ENCODE measurements at regions not wholly inside any gene's neighbourhood (a gene's known extent, or its start where the extent isn't known, plus 50 kb on each side); places are given as distances from the start of the nearest gene placed in this dataset.

DNA sequence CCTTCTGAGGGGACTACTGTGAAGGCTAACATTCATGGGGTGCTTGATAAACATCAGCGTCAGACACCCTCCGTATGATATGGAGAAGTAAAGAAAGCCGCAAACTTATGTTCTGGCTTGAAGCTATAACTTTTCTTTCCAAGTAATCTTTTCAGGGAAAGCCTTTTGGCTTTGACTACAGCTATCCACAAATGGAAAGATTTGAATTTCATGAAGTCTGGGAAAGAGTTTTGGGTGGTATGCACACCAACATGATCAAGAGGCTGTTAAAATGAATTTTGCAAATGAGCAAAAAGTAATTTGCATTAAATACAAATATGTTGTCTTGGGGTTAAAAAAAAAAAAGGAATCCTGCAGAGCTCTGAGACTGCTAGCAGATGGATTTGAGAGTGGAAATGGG is 114.8 kb upstream of the LIMCH1 start:
- TF ChIP-seq POLR2A (IDR thresholded peaks at IDR 0.05) = no peak
- TF ChIP-seq POLR2AphosphoS5 (IDR thresholded peaks at IDR 0.05) = no peak

Data from prostate gland (tissue), 1 donor.